Eye (tissue), 1 donor: ENCODE measurements at regions not wholly inside any gene's neighbourhood (a gene's known extent, or its start where the extent isn't known, plus 50 kb on each side); places are given as distances from the start of the nearest gene placed in this dataset.
"Not testable (repeated sequence)": the region's sequence is repeated elsewhere in the genome, so short reads cannot be mapped to it uniquely, and the experiment has no call there.

Experiments
- DNase-seq: peaks from one replicate; pipeline ENCODE4 v3.0.0-alpha.2; 2015

DNA sequence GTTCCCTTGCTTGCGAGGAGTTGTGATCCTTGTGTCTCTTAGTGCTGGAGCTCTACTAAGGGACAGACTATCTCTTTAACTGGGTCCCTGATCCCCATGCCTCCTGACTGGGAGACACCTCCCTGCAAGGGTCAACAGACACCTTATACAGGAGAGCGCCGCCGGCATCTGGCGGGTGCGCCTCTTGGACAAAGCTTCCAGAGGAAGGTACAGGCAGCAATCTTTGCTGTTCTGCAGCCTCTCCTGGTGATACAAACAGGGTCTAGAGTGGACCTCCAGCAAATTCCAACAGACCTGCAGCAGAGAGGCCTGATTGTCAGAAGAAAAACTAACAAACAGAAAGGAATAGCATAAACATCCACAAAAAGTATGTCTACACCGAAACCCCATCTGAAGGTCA lies 115.6 kb upstream of the ITM2A start:
- no peak for DNase-seq

DNA sequence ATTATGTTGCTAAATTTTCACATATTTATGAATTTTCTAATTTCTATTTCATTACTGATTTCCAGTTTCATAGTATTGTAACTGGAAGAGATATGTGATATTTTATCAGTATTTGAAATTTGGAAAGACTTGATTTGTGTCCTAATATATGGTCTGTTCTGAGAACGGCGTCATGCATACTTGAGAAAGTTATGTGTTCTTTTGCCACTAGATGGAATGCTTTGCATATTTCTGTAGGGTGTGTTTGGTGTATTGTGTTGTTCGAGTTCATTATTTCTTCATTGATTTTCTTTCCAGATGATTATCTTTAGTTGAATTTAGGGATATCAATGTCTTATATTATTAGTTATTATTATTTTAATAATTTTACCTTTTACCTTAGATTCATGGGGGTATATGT lies 110.6 kb upstream of the ITM2A start:
- DNase-seq = peak; percentile 0

DNA sequence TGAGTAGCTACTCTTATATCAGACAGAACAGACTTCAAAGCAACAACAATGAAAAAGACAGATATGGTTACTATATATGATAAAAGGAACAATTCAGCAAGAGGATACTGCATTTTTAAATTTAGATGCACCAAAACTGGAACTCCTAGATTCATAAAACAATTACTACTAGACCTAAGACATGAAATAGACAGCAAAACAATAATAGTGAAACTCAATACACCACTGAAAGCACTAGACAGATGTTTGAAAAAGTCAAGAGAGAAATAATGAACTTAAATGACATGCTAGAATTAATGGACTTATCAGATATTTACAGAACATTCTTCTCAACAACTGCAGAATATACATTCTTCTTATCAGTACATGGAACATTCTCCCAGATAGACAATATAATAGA lies 99.5 kb upstream of the ITM2A start:
- DNase-seq = no peak

DNA sequence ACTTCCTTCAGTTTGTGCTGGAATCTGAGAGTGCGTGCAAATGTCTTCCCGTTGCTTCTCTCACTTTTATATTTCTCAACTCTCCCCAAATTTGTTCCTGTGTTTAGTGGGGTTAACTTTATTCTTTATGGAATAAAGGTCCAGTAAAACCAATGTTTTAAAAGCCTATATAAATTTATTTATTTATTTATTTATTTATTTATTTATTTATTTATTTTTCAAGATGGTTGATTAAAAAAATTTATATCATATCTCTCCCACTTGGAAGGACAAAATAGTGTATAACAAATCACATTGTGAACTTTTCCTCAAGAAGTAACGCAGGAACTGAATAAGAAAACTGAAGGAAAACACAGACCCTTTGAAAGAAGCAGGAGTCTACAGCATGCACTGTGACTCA lies 95.3 kb upstream of the ITM2A start:
- no peak for DNase-seq

DNA sequence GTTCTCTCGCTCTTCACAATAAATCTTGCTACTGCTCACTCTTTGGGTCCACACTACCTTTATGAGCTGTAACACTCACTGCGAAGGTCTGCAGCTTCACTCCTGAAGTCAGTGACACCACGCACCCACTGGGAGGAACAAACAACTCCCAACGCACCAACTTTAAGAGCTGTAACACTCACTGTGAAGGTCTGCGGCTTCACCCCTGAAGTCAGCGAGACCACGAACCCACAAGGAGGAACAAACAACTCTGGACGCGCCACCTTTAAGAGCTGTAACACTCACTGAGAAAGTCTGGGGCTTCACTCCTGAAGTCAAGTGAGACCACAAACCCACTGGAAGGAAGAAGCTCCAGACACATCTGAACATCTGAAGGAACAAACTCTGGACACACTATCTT lies 89.5 kb upstream of the ITM2A start:
- not testable (repeated sequence) for DNase-seq

DNA sequence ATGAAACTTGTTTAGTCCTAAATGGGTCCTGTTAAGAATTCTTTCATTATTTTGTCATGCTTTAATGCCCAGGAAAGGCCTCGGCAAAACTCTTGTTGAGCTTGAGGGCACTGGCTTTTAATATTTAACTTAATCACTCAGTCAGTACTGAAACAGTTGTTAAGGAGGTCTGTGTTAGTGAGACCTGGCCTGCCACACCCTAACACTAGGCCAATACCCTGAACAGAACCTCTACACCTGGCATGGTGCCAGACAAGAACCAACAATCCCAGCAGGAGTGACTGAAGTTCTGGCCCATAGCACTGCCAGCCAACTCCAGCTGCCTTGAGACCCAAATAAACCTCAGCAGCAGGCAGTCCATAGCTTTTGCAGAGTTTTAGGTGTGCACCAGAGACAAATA lies 85.7 kb upstream of the ITM2A start:
- no peak for DNase-seq

DNA sequence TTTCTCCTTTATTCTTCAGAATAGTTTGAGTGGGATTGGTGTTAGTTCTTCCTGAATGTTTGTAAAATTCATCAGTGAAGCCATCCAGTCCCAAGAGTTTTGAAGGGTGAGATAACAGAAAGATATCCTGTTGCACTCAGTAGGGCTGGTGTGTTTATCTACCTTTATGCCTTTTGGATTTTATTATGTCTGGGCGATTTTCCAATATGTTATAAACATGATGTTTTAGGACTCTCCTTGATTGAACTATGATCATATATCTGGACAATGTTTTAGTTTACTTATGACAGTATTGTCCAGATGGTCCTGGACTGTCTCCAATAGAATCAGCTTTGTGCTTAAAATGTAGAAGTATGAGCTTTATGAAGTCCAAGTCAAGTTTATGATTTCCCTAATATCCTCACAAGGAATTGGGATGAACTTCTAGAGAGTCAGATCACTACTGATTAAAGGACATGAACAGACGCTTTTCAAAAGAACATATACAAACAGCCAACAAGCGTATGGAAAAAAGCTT lies 77.6 kb upstream of the ITM2A start:
- no peak for DNase-seq

DNA sequence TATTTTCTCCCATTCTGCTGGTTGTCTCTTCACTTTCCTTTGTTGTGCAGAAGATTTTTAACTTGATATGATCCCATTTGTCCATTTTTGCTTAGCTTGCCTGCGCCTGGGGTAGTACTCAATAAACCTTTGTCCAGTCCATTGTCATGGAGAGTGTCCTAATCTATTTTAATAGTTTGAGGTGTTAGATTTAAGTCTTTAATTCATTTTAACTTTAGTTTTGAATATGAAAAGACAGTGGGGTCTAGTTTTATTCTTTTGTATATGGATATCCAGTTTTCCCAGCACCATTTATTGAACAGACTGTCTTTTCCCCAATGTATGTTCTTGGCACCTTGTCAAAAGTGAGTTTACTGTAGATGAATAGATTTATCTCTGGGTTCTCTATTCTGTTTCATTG lies 76.0 kb upstream of the ITM2A start:
- no peak for DNase-seq

DNA sequence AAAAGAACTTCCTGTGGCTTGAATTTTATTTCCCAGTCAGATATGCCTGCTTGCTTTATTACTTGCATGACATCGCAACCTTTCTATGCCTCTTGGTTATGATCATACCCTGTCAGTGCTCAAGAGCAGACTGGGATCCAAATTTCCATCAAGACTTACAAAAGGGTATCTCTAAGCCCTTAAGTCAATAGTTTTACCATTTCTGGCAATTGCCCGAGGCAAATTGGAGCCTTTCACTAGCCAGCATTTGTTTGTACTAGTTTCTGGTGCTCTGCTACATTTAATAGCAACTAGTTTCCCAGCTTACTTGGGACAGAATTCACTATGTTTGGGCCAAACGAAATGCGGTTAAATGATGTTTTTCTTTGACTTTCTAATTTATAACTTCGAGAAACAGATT lies 73.2 kb upstream of the ITM2A start:
- DNase-seq = no peak
